ENCODE measurements at regions not wholly inside any gene's neighbourhood (a gene's known extent, or its start where the extent isn't known, plus 50 kb on each side); places are given as distances from the start of the nearest gene placed in this dataset.

DNA sequence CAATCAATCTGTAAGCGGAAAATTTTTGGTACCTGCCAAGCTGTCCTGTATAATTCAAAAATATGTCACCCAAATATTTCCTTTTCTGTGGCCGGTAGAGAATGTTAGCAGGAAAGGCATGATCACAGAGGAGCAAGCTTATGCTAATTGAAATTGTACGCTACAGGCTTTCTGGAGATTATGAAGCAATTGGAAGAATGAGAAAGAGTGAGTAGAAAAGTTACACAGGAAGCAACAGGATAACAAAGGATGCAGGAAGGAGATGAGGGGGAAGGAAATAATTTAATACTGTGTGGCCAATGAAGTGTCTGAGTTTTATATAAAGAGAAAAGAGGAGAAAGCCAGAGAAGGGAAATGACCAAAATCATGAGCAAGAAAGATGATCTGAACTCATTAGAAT, 627.2 kb upstream of the STXBP6 start:
- Mint-ChIP-seq H3K9me3 (peaks cover 17% of the 10 kb centered on the region), H3K4me3 (no peak overlapping the region), H3K27ac (no peak overlapping the region), H3K4me1 (no peaks in the 10 kb centered on the region), H3K36me3 (ENCODE audit: low read depth) (no peaks in the 10 kb centered on the region), H3K27me3 (ENCODE audit: low read depth, poor library complexity) (no peaks in the 10 kb centered on the region)
- DNase-seq: no peak
- TF ChIP-seq, protein P1, sequence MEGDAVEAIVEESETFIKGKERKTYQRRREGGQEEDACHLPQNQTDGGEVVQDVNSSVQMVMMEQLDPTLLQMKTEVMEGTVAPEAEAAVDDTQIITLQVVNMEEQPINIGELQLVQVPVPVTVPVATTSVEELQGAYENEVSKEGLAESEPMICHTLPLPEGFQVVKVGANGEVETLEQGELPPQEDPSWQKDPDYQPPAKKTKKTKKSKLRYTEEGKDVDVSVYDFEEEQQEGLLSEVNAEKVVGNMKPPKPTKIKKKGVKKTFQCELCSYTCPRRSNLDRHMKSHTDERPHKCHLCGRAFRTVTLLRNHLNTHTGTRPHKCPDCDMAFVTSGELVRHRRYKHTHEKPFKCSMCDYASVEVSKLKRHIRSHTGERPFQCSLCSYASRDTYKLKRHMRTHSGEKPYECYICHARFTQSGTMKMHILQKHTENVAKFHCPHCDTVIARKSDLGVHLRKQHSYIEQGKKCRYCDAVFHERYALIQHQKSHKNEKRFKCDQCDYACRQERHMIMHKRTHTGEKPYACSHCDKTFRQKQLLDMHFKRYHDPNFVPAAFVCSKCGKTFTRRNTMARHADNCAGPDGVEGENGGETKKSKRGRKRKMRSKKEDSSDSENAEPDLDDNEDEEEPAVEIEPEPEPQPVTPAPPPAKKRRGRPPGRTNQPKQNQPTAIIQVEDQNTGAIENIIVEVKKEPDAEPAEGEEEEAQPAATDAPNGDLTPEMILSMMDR (IDR thresholded peaks at IDR 0.05): no peak

DNA sequence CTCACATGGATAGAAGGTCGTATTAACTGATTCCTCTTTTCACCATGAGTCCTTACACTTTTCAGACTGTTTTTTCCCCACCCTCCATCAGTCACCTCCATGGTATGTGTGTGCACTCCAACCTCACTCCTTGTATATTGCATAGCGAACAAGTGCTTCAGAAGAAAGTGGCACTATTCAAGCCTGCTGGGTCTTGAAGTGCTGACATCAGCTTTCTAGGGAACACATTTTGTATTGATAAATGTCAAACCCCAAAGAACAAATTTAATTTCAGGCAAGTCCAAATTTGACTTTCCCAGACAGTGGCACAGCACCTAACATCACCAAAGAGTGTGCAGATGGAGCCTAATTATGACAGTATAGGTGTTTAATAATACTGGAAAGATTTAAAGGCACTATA, 617.4 kb upstream of the STXBP6 start:
- H3K9me3 Mint-ChIP-seq: no peaks in the 10 kb centered on the region
- no peak for DNase-seq
- H3K36me3 Mint-ChIP-seq (ENCODE audit: low read depth): no peaks in the 10 kb centered on the region
- TF ChIP-seq, protein P1 (IDR thresholded peaks at IDR 0.05): no peak
- no peak overlapping the region for H3K27ac Mint-ChIP-seq
- H3K4me1 Mint-ChIP-seq: no peaks in the 10 kb centered on the region
- no peak overlapping the region for H3K4me3 Mint-ChIP-seq
- peaks cover 2% of the 10 kb centered on the region for H3K27me3 Mint-ChIP-seq (ENCODE audit: low read depth, poor library complexity)

DNA sequence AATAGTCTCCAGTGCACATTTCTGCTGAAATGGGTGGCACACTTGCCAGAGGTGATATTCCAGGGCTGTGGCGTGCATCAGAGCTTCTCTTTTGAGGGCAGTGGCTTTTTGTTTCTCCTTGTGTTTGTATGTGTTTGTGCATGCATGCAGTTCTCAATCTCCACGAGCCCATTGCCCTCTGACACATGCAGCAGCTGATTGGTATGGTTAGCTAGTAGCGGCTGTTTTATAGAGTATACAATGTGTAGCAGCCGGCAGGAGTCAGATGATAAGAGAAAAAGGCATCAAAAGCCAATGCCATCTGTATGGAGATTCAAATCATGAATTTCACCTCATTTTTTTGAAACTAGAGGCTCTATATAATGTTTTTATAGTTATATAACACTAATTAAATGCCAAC, 616.9 kb upstream of the STXBP6 start:
- Mint-ChIP-seq H3K27me3 (ENCODE audit: low read depth, poor library complexity) (peaks cover 2% of the 10 kb centered on the region), H3K27ac (no peak overlapping the region), H3K36me3 (ENCODE audit: low read depth) (no peaks in the 10 kb centered on the region), H3K4me3 (no peak overlapping the region), H3K4me1 (no peaks in the 10 kb centered on the region), H3K9me3 (no peaks in the 10 kb centered on the region)
- TF ChIP-seq, protein P1 (IDR thresholded peaks at IDR 0.05): no peak
- DNase-seq: no peak

DNA sequence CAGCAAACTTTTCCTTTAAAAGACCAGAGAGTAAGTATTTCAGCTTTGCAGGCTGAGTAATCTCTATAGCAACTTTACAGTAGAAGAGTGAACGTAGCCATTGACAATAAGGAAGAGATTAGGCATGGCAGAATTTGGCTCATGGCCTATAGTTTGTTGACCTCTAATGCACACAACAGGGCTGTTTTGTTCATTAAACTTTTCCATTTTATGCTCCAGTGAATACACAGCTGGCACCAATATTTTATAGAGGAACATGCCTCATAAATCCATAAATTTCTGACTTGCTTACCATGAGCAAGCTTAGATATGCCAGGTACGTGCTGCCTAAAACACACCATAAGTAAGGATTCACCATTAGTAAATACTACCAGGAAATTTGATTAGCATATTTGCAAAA, 609.0 kb upstream of the STXBP6 start:
- H3K36me3 Mint-ChIP-seq (ENCODE audit: low read depth): no peaks in the 10 kb centered on the region
- DNase-seq: no peak

DNA sequence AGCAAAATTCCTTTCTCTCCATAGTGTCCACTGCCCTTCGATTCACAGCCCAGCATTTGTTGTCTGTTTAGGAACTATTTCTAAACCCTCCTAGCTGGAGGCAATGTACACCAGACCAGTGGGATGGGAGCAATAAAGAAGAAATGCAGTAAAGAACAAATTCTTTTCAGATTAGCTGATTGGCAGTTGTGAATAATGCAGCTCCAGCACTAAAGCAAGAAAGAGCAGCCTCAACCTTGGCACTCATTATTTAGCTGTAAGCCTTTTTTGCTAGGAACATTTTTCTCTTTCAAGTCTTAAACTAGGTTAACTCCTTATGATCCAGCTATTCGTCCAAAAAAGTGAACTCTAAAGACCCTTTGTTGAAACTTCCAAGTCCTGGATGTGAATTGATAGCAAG, 580.5 kb upstream of the STXBP6 start:
- TF ChIP-seq, protein P1 (IDR thresholded peaks at IDR 0.05): no peak
- DNase-seq: no peak
- peaks cover 14% of the 10 kb centered on the region for H3K4me1 Mint-ChIP-seq

More for the DNA sequence above, 609.0 kb upstream of the STXBP6 start:
- no peaks in the 10 kb centered on the region for H3K9me3 Mint-ChIP-seq
- H3K27ac Mint-ChIP-seq: no peak overlapping the region
- no peaks in the 10 kb centered on the region for H3K27me3 Mint-ChIP-seq (ENCODE audit: low read depth, poor library complexity)
- no peak overlapping the region for H3K4me3 Mint-ChIP-seq
- no peaks in the 10 kb centered on the region for H3K4me1 Mint-ChIP-seq
- TF ChIP-seq, protein P1 (IDR thresholded peaks at IDR 0.05): no peak

DNA sequence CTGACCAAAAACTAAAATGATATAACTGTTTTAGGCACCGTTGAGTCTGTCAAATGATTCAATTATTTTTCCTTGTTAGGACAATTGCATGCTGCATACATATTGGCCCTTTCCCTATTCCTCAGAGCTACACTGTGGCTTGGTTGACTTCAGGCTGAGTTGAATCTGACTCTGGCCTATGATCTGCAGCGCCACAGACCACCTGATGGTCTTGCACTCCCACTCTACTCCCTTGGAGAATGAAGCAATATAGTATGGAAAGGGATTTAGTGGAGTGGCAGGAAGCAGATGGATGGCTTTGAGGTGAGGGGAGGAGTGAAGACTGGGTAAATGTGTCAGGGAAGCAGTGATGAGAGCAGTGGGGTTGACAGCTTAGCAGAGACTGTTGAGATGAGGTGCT, 579.0 kb upstream of the STXBP6 start:
- no peaks in the 10 kb centered on the region for H3K27me3 Mint-ChIP-seq (ENCODE audit: low read depth, poor library complexity)
- H3K9me3 Mint-ChIP-seq: no peaks in the 10 kb centered on the region
- TF ChIP-seq, protein P1 (IDR thresholded peaks at IDR 0.05): no peak
- H3K4me3 Mint-ChIP-seq: no peak overlapping the region
- H3K4me1 Mint-ChIP-seq: peaks cover 14% of the 10 kb centered on the region
- H3K36me3 Mint-ChIP-seq (ENCODE audit: low read depth): no peaks in the 10 kb centered on the region
- no peak for DNase-seq
- H3K27ac Mint-ChIP-seq: no peak overlapping the region

More for the DNA sequence above, 580.5 kb upstream of the STXBP6 start:
- Mint-ChIP-seq H3K36me3 (ENCODE audit: low read depth) (no peaks in the 10 kb centered on the region), H3K4me3 (no peak overlapping the region), H3K9me3 (no peaks in the 10 kb centered on the region), H3K27ac (no peak overlapping the region), H3K27me3 (ENCODE audit: low read depth, poor library complexity) (no peaks in the 10 kb centered on the region)
